HT-29 (cell line): ENCODE measurements at regions not wholly inside any gene's neighbourhood (a gene's known extent, or its start where the extent isn't known, plus 50 kb on each side); places are given as distances from the start of the nearest gene placed in this dataset.
"Not testable (repeated sequence)": the region's sequence is repeated elsewhere in the genome, so short reads cannot be mapped to it uniquely, and the experiment has no call there.

Experiments
- DNase-seq: peaks from one replicate; pipeline ENCODE4 v3.0.0-alpha.2; 2015; ENCODE audit warnings: low spot score

DNA sequence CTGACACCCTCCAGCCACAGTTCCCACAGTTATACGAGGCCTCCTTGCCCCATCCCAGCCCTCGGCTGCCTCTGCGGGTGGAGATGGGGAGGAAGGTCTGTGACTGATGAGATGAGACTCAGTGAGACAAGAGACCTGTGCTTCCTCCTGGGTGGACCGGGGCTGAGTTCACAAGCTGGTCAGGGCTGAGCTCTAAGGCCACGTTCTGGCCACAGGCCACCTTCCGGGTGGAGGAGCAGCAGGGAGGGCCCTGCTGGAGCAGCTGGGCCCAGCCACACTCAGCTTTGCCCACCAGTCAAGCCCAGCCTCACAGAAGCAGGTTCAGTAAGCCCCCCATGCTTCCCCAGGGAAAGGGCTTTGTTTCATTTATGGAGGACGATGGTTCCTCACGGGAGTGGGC, 214.7 kb downstream of the ANKRD30B start:
- peak; percentile 25 for DNase-seq

DNA sequence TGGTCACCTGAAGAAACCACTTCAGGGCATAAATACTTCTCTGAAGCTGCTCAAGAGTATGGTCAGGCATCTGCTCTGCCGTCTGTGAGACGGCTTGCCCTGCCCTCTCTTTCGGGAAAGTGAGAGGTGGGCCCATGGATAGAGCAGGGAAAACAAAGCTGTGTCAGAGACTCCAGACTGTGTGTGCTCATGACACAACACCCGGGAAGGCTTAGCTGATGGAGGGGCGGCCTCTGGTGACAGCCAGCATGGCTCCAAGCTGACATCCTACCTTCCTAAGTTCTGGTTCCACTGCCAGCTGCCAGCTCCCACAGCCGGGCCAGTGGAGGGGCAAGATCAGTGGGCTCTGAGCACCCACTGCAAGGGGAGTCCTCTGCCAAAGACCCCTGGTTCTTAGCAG, 215.3 kb downstream of the ANKRD30B start:
- no peak for DNase-seq

DNA sequence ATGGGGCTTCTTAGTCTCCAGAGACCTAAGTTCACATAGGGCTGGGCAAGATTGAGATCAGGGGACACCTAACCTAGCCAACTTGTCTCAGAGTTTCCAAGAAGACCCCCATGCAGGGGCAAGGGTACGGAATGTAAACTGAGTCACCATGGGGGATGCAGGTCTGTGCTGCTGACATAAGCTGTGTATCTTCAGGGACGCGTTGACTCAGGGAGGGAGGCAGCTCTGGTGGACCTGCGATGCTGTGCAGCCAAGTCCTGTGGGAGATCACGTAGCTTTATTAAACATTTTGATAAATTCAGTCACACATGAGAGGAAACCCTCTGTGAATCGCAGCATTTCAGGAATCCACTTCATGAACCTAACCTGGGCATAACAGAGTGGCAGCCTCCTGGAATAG, 216.0 kb downstream of the ANKRD30B start:
- no peak for DNase-seq

DNA sequence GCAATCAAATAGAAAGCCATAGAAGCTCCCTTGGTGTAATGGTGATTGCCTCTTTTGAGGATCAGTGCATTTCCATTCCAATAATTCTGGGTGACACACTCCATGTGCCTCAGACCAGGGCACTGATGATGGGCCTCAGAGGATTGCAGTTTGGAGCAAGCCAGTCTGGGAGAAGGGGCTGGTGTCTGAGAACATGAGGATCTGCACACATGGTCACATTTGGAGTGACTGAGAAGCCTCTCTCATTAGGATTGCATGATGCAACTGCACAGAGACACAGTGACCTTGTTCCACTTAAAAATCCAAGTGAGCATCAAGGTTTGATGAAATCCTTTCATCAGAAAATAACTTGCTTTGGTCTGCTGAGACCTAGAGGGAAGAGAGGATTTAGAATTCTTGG, 216.4 kb downstream of the ANKRD30B start:
- no peak for DNase-seq

DNA sequence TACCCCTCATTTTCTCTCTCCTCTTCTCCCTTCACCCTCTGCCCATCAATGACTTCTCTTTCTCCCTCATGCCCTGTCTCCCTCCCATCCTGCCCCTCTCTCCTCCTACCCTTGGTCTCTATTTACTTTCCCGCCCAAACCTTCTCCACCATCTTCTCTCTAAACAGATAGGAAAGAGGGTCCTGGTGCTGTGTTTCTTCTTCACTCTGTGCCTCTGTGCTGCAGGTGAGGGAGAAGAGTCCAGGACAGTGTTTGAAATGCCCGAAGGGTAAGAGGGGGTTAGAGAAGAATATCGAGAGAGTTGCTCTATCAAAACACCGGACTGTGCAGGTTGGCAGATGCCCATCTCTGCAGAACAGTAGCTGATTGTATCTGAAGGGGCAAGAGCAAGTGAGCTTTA, 217.0 kb downstream of the ANKRD30B start:
- not testable (repeated sequence) for DNase-seq

DNA sequence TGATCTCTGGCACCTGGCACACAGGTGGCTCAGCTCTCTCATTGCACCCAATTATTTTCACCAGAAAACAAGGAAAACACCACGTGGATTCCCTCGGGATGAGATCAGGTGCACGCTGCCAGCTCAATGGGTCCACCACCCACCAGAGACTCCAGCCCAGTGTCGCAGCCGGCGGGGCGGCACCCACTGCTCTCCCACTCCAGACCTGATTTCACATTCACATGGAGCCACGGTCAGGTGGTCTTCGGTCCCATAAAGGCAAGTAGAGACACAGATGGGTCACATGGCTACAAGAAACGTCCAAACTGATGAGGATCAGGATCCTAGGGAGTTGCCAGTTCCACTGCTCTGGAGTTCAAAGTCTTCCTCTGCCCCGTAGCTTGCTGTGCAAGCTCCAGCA, 217.6 kb downstream of the ANKRD30B start:
- DNase-seq, result no peak

DNA sequence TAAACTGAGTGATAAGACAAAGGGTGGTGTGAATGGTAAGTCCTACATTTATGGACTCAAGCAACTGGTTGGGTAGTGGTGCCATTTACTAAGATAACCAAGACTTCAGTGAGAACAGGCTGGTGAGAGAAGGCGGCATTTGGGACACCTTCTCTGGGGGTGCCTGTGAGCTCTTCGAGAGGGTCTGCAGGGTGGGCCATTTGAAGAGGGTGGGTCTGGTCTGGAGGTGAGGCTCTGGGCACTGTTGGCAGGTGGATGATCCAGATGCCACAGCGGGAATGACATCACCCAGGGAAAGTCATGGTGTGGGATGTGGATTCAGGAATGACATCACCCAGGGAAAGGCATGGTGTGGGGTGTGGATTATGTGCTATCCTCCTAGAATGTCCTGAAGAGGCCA, 219.3 kb downstream of the ANKRD30B start:
- not testable (repeated sequence) for DNase-seq

DNA sequence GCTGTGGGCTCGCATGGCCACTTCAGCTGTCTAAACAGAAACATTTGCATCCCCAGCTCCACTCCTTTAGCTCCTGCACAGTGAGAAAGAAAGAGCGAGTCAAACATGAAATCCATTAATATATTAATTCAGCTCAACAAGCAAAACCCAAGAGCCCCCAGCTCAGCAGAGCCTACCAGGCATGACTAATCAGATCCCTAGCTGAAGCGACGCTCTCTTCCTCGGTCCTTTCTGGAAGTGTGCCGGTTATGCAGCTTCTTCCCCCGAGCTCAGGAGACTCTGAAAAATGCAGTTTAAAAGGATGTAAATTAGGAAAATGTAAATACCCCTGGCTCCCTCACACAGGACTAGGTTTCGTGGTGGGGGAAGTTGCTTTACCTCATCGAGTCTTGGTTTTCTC, 221.5 kb downstream of the ANKRD30B start:
- no peak for DNase-seq

DNA sequence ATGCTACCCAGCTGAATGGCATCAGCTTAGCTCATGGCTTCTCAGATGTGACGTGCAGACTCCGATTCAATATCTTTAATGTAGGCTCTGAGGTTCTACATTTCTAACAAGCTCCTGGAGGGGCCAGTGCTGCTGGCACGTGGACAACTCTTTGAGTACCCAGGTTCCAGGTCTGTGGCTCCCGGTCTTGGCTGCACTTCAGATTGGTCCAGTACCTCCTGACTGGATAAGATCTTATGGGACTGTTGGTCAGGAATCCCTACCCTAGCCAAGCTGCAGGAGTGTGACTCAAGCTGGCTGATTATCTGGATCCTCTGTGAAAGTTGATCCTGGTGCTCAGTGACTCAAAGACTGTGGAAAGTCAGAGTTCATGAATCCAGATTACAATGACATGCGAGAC, 222.1 kb downstream of the ANKRD30B start:
- DNase-seq, result no peak

DNA sequence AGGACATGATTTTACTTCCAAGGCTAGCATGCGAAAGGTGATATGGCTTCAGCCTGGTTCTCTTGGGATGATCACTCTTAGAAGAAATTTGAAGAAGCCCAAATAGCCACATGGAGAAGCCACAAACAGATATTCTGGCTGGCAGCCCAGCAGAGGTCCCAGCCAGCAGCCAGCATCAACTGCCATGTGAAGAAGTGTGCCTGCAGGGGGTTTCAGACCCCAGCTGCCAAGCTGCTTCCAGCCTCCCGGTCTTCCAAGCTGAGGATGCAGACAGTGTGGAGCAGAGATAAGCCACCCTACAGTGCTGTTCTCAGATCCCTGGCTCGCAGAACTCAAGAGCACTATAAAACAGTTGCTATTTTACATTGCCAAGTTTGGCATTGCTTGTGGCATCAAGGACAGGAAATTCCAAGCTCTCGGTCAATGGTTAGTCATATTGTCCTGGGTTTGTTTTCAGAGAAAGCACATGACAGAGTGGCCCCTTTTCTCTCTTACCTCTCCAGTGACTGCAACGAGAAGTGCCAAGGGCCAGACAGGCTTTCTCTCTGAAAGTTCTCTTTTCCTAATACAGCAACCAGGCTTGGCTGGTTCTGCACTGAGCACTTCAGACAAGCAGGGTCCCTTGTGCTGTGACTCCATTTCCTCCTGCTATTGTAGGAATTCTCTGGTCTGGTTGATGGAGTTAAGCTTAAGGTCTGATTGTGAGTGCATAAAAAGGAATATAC, 223.7 kb downstream of the ANKRD30B start:
- DNase-seq, result peak; percentile 40

DNA sequence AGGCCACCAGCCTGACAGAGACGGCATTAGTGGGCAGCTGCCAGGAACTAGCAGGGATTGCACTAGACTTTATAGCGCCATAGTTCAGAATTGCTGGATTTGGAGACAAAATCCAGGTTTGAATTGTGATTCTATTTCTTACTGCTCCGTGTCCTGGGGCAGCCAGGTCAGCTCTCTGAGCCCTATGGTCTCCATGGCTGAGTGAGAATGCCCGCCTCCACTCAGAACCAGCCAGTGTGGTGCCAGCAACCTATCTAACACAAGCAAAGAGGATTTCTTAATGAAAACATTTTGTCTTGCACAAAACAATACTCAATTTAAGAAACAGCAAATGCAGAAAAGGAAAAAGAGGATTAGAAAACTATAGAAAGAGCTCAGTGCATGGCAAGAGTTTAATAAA, 225.4 kb downstream of the ANKRD30B start:
- not testable (repeated sequence) for DNase-seq

DNA sequence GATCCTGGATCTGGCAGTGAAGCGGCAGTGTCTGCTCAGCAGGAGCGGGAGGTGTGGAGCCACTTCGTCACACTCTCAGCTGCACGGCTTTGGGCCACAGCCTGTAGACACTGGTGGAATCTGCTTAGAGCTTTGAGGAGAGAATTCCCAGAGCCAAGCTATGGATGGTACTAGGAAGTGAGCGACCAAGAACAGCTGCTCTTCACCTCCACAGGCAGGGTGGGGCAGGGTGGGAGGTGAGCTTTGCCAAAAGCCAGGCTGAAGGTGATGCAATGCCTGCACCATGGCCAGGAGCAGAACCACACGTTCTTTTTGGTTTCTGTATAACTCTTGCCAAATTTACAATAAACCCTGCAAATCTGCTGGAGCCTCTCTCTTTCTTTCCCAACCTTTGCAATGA, 226.1 kb downstream of the ANKRD30B start:
- DNase-seq, result peak; percentile 46

DNA sequence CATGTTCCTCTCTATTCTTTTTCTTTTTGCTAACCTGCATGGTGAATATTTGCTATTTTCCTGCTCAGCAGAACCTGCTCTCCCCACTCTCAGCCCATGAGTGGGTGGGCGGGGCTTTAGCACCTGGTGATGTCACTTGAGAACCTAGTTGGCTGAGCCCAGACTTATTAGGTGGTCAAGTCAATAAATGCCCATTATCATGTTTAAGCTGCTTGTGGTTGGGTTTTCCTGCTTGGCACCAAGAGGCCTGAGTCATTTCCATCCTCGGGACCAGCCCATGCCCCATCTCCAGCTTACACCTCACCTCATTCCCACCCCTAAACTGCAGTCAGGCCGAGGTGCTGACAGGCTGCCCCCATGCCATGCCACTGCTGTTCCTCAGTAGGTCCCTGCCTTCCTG, 226.6 kb downstream of the ANKRD30B start:
- DNase-seq, result peak; percentile 81

DNA sequence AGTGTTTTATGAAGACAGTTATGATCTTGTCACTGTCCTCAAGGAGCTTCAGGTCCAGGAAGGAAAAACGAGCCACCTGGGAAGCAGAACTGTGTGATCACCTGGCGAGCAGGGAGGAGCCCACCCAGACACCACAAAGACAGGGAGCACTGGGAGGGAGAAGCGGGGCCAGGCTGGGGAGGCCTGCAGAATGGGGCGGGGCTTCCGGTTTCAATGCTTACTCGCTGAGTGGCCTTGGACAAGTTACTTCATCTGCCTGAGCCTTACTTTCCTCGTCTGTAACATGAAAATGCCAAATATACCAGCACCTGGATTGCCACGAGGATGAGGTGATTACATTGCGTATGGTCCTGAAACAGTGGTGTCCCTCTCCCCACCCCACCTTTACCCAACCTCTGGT, 227.5 kb downstream of the ANKRD30B start:
- DNase-seq, result peak; percentile 41

DNA sequence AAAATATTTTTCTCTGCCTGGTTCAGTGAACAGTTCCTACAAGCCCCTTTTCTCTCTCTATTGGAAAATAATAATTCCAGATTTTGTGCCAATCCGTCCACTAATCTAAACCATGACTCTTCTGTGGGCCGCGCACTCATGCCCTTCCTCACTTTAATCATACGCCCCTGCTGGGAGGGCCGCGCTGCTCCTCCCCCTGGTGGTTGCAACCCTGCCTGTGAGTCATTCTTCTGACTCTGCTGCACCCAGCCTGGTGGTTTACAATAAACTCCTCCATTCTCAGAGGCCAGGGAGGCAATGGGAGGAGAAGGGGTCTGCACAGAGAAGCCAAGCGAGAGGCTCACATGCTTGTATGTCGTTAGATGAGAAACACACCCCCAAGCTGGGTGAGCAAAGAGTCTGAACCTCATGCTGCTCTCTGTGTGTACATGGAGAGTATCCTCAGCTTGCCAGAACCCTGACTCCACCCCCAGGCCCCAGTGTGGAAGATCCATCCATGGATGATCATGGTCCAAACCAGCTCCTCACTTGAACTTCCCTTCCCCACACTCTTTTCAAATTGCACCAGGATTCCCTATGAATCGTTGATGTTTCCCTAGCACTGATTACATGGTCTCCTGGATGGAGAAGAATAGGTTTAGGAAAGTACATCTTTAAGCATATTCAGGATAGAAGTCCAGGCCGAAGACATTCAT, 228.9 kb downstream of the ANKRD30B start:
- peak; percentile 80 for DNase-seq

DNA sequence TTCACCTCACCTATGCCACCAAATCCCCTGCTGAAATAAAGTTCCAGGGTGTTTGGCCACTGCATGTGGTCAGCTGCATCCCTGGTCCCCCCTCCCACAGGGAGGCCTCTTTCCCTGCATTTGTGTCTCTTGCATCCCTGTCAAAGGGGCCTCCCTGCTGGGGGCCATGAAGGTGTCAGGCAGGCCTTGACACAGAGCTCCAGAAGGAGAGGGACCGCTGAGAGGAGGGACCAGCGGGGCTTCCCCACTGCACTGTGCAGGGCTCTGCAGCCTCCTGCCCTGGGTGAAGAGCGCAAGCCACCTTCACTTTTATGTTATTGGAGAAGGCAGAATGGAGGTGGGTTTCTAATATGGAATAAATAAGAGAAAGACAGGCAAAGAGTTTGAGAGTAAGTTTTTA, 230.2 kb downstream of the ANKRD30B start:
- no peak for DNase-seq

DNA sequence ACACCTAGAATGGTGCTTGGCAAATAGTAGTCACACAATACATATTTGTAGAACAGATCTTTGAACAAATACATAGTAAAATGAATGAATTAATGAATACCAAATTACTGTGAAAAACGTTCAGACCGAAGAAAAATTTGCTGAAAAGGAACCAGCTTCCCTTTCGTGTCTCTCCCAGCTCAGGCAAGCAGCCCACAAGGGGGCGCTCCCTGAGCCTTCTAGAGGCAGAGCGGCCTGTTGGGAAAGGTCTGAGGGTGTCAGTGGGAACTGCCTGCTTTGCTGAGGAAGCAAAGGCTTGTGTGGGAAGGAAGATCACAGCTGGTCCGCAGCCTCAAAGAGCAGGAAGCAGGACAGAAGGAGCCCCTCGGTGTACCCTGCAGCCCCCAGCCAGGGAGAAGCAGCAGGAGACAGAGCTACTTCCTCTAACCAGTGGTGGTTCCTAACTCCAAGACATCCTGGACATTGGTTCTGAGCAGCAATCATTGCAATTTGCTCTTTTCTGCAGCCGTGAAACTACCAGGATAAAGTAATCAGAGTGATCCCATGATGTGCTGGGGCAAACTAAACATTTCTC, 231.1 kb downstream of the ANKRD30B start:
- peak; percentile 97 for DNase-seq

DNA sequence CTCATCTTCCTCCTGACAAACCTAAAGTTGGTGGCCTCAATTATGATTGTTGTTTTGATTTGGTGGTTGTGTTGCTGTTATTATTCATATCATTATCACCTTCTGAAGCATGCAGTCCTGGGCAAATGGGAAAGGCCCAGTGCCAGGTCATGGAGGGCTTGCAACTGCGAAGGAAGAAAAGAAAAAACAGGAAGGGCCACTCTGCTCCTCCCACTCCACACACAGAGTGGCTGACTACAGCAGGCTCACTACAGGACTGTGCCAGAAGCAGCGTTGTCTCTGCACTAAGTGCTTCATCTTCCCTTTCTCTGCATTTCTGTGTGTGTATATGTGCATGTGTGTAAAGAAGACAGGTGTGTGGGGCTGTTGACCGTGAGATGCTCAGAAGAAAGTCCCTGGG, 231.9 kb downstream of the ANKRD30B start:
- DNase-seq, result no peak

DNA sequence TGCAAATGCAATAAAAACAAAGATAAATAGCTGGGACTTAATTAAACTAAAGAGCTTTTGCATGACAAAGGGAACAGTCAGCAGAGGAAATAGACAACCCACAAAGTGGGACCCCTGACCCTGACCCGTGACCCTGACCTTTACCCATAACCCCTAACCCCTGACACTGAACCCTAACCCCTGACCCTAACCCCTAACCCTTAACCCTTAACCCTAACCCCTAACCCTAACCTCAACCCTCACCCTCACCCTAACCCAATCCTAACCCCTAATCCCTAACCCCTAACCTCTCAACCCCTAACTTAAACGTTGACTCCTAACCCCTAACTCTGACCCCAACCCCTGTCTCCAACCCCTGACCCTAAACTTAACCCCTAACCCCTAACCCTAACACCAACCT, 236.6 kb downstream of the ANKRD30B start:
- DNase-seq, result not testable (repeated sequence)

DNA sequence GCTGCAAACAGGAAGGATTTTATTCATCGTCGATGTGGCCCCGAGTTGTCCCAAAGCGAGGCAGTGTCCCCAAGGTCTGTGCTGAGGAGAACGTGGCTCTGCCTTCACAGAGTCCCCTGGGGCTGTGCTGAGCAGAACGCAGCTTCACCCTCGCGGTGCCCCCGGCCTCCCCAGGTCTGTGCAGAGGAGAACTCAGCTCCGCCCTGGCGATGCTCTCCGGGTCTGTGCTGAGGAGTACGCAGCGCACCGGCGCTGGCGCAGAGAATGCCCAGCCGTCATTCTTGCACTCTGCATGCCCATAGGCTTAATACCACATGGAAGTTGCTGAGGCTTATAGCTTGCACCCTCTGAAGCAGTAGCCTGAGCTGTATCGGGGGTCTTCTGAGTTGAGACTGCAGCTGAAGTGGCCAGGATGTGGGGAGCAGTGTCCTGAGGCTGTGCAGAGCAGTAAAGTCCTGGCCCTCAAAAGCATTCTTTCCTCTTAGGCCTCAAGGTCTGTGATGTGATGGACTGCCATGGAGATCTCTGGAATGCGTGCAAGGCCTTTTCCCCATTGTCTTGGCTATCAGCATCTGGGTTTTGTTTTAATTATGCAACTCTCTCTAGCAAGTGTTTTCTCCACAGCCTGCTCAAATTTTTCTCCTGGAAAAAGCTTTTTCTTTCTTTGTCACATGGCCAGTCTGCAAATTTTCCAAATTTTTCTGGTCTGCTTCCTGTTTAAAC, 237.5 kb downstream of the ANKRD30B start:
- DNase-seq, result not testable (repeated sequence)

DNA sequence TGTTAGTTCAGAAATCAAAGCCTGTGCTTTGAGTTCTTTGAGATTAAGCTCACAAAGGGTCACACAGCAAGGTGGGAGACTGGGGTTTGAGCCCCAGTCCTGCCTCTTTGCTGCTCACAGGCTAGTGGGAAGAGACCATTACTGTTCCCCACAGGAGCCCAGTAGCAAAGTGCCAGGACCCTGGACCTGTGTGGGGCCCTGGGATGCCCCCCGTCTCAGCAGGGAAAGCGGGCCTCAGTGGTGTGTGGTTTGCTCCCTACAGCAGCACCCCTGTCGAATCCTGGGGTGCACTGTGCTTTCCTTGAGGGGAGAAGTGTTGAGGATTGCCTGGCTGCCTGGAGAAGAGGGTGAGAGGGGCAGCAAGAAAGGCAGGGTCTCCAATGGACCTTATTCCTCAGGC, 239.4 kb downstream of the ANKRD30B start:
- DNase-seq, result not testable (repeated sequence)

DNA sequence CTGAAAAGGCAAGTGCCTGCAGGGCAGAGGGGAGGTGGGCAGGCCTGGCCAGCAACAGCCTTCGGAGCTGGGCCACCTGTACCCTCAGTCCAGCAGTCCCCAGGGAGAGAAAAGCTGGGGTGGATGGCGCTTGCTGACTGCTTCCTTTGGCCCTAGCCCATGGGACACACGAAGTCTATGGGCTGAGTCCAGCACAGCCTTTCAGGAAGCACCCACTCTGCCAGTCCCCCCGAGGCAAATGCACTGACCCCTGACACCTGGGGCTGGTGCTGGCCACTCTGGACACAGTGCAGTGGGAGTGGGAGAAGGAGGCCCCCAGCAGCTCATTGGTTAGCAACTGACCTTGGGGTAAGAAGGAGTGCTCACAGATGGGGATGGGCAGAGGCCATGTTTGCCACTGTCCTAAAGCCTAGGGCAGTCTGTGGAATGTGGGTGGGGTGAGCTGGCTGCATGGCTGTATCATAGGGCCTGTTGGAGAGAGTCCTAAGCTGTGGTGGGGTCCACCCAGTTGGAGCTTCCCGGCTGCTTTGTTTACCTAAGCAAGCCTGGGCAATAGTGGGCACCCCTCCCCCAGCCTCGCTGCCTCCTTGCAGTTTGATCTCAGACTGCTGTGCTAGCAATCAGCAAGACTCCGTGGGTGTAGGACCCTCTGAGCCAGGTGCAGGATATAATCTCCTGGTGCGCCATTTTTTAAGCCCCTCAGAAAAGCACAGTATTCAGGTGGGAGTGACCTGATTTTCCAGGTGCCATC, 240.2 kb downstream of the ANKRD30B start:
- not testable (repeated sequence) for DNase-seq
